HCT116 (cell line): ENCODE measurements at regions not wholly inside any gene's neighbourhood (a gene's known extent, or its start where the extent isn't known, plus 50 kb on each side); places are given as distances from the start of the nearest gene placed in this dataset.

Experiments
- ATAC-seq: fragments of 200-7000 bp; cut with Tn5 transposase; 2 replicates; pipeline ENCODE4 v1.9.1; 2020; ENCODE audit warnings: mild to moderate bottlenecking, moderate library complexity
- BruUV-seq: library from RNA; stranded (reverse); fragments of 400-500 nt; replicated peaks from 2 replicates; lab custom pipeline; 2021; lab: Mats Ljungman, UMichigan
- CTCF ChIA-PET: fragments of 300-600 bp; sonication (Branson Sonifier 250); formaldehyde crosslinking; loops from one replicate; lab custom pipeline; 2021; ENCODE audit warnings: antibody characterized with exemption; lab: Charles Lee
- POLR2A ChIA-PET: fragments of 300-600, 350-600 bp; sonication (Branson Sonifier 250); formaldehyde crosslinking; loops from one replicate; lab custom pipeline; 2021; ENCODE audit warnings: antibody characterized with exemption; lab: Charles Lee
- RAD21 ChIA-PET, 2 experiments: fragments of 300-600 bp; sonication (Branson Sonifier 250); formaldehyde crosslinking; loops; one replicate each; lab custom pipeline; 2023; ENCODE audit warnings: low total read pairs in 2 of 2; ENCODE audit not compliant: uncharacterized antibody in 2 of 2, unreplicated experiment in 2 of 2, low non-redundant PET in 1 of 2; lab: Charles Lee
- DNase-seq: peaks from one replicate; pipeline ENCODE4 v3.0.0-alpha.2; 2010; ENCODE audit warnings: low read depth, low spot score
- H2AFZ ChIP-seq: fragments of 200-600 bp; shearing (Covaris generic), sonication (generic); 2 replicates; pipeline ENCODE4 v1.6.1; 2017; ENCODE audit warnings: low read depth, mixed run types, mixed read lengths, antibody characterized with exemption, low read length; ENCODE audit not compliant: poor library complexity, severe bottlenecking
- H3K27ac ChIP-seq: 2 replicates; pipeline ENCODE4 v1.5.1; 2012; ENCODE audit warnings: low read depth, low read length
- H3K27me3 ChIP-seq: fragments of 200-600 bp; sonication (generic); 2 replicates; pipeline ENCODE4 v1.6.1; 2016; ENCODE audit warnings: mixed run types, low read length, mixed read lengths; ENCODE audit not compliant: insufficient read depth
- H3K36me3 ChIP-seq, 2 experiments: fragments of 200-500 bp in 1 of 2; fragments of 200-600 bp in 1 of 2; sonication (Bioruptor generic) in 1 of 2; sonication (generic) in 1 of 2; 2 replicates each; pipeline versions ENCODE4 v1.5.1 to v1.6.1; 2014 to 2016; ENCODE audit warnings: low read length in 2 of 2, inconsistent platforms in 1 of 2, mixed read lengths in 1 of 2, mixed run types in 1 of 2; ENCODE audit not compliant: insufficient read depth in 2 of 2, control insufficient read depth in 1 of 2
- H3K4me1 ChIP-seq, 2 experiments: fragments of 200-600 bp in 1 of 2; sonication (generic) in 1 of 2; 2 replicates each; pipeline versions ENCODE4 v1.5.1 to v1.6.1; 2012 to 2017; ENCODE audit warnings: low read length in 2 of 2, inconsistent platforms in 1 of 2, mild to moderate bottlenecking in 1 of 2, mixed read lengths in 1 of 2, mixed run types in 1 of 2, moderate library complexity in 1 of 2; ENCODE audit not compliant: insufficient read depth in 2 of 2, control insufficient read depth in 1 of 2
- H3K4me2 ChIP-seq: fragments of 200-600 bp; sonication (generic); 2 replicates; pipeline ENCODE4 v1.6.1; 2017; ENCODE audit warnings: mixed run types, low read length, mixed read lengths
- H3K4me3 ChIP-seq, 2 experiments: fragments of 200-600 bp in 1 of 2; sonication (generic) in 1 of 2; replicated peaks in 1 of 2; 2 replicates each; pipeline ENCODE4 v1.5.1; 2011 to 2016; ENCODE audit warnings: low read length in 2 of 2, control low read depth in 1 of 2, low read depth in 1 of 2, mild to moderate bottlenecking in 1 of 2, mixed read lengths in 1 of 2, mixed run types in 1 of 2
- H3K79me2 ChIP-seq: fragments of 200-600 bp; sonication (generic); 2 replicates; pipeline ENCODE4 v1.6.1; 2017; ENCODE audit warnings: mild to moderate bottlenecking, mixed run types, low read length, moderate library complexity, mixed read lengths; ENCODE audit not compliant: insufficient read depth
- H3K9ac ChIP-seq: fragments of 200-600 bp; sonication (generic); 2 replicates; pipeline ENCODE4 v1.6.1; 2016; ENCODE audit warnings: low read length, mixed read lengths
- H3K9me2 ChIP-seq: fragments of 200-600 bp; sonication (generic), shearing (Covaris generic); 2 replicates; pipeline ENCODE4 v1.6.1; 2017; ENCODE audit warnings: mixed run types, mild to moderate bottlenecking, moderate library complexity; ENCODE audit not compliant: insufficient read depth
- H3K9me3 ChIP-seq, 2 experiments: fragments of 200-500 bp in 1 of 2; fragments of 200-600 bp in 1 of 2; sonication (Bioruptor generic) in 1 of 2; sonication (generic) in 1 of 2; 2 replicates each; pipeline ENCODE4 v1.6.1; 2014 to 2017; ENCODE audit warnings: low read length in 2 of 2, mixed read lengths in 2 of 2, inconsistent platforms in 1 of 2, low read depth in 1 of 2, mild to moderate bottlenecking in 1 of 2, mixed run types in 1 of 2, moderate library complexity in 1 of 2; ENCODE audit not compliant: control insufficient read depth in 1 of 2, insufficient read depth in 1 of 2
- H4K20me1 ChIP-seq: fragments of 200-600 bp; sonication (generic), shearing (Covaris generic); 2 replicates; pipeline ENCODE4 v1.6.1; 2017; ENCODE audit warnings: mixed run types, mild to moderate bottlenecking, moderate library complexity; ENCODE audit not compliant: insufficient read depth
- CBX3 ChIP-seq: IDR thresholded peaks from 2 replicates; pipeline ENCODE4 v1.6.1; 2012; ENCODE audit warnings: low read depth
- CEBPB ChIP-seq: IDR thresholded peaks from 2 replicates; pipeline ENCODE4 v1.6.1; 2012; ENCODE audit warnings: low read depth
- EGR1 ChIP-seq: IDR thresholded peaks from 2 replicates; pipeline ENCODE4 v1.6.1; 2012; ENCODE audit warnings: low read depth
- ELF1 ChIP-seq: IDR thresholded peaks from 2 replicates; pipeline ENCODE4 v1.6.1; 2012; ENCODE audit warnings: low read depth, borderline replicate concordance
- EZH2phosphoT487 ChIP-seq: fragments of 200-600 bp; IDR thresholded peaks from 2 replicates; pipeline ENCODE4 v1.6.1; 2018; ENCODE audit warnings: antibody characterized with exemption, borderline replicate concordance
- FOSL1 ChIP-seq: IDR thresholded peaks from 2 replicates; pipeline ENCODE4 v1.6.1; 2012; ENCODE audit warnings: low read depth
- JUND ChIP-seq: IDR thresholded peaks from 2 replicates; pipeline ENCODE4 v1.6.1; 2012
- POLR2A ChIP-seq: IDR thresholded peaks from 2 replicates; pipeline ENCODE4 v1.7.0; 2011; ENCODE audit warnings: borderline replicate concordance; ENCODE audit not compliant: insufficient read depth, insufficient read length; ENCODE audit errors: extremely low read depth
- POLR2AphosphoS5 ChIP-seq: IDR thresholded peaks from 2 replicates; pipeline ENCODE4 v1.6.1; 2011; ENCODE audit warnings: mild to moderate bottlenecking, low read depth, low read length, moderate library complexity
- RAD21 ChIP-seq: IDR thresholded peaks from 2 replicates; pipeline ENCODE4 v1.6.1; 2012; ENCODE audit warnings: low read depth, mild to moderate bottlenecking
- REST ChIP-seq: IDR thresholded peaks from 2 replicates; pipeline ENCODE4 v1.6.1; 2012; ENCODE audit warnings: low read depth
- SIN3A ChIP-seq: IDR thresholded peaks from 2 replicates; pipeline ENCODE4 v1.6.1; 2012; ENCODE audit warnings: low read depth
- SP1 ChIP-seq: IDR thresholded peaks from 2 replicates; pipeline ENCODE4 v1.6.1; 2012; ENCODE audit warnings: low read depth
- SRF ChIP-seq: IDR thresholded peaks from 2 replicates; pipeline ENCODE4 v1.6.1; 2012; ENCODE audit warnings: low read depth
- TCF7L2 ChIP-seq: IDR thresholded peaks from 2 replicates; pipeline ENCODE4 v1.7.0; 2011; ENCODE audit warnings: borderline replicate concordance, inconsistent platforms; ENCODE audit not compliant: insufficient read depth, insufficient read length; ENCODE audit errors: extremely low read depth
- ZNF274 ChIP-seq: fragments of 200-500 bp; sonication (Bioruptor generic); IDR thresholded peaks from 2 replicates; pipeline ENCODE4 v1.6.1; 2014; ENCODE audit warnings: mild to moderate bottlenecking, low read depth, low read length, inconsistent platforms
- intact Hi-C: fragments of 100-400 bp; cut with micrococcal nuclease; formaldehyde crosslinking; loops from 2 replicates; pipeline ENCODE4 v1.10.0; 2022
- TF ChIP-seq, protein P1 (sequence below): IDR thresholded peaks from 2 replicates; pipeline ENCODE4 v1.6.1; 2012
- TF ChIP-seq, protein P2 (sequence below): IDR thresholded peaks from 2 replicates; pipeline ENCODE4 v1.6.1; 2011; ENCODE audit warnings: mild to moderate bottlenecking, low read length, moderate library complexity; ENCODE audit not compliant: insufficient replicate concordance; ENCODE audit errors: extremely low read depth
- TF ChIP-seq, protein P3 (sequence below): IDR thresholded peaks from 2 replicates; pipeline ENCODE4 v1.6.1; 2012
- TF ChIP-seq, protein P4 (sequence below), 3 experiments: fragments of 200-600 bp in 1 of 3; sonication (generic) in 1 of 3; IDR thresholded peaks in 2 of 3; conservative IDR thresholded peaks in 1 of 3; 2 replicates each; pipeline ENCODE4 v1.5.1; 2012 to 2017; ENCODE audit warnings: low read depth in 2 of 3, low read length in 2 of 3, antibody characterized with exemption in 1 of 3, borderline replicate concordance in 1 of 3, control low read depth in 1 of 3, mild to moderate bottlenecking in 1 of 3, mixed read lengths in 1 of 3, mixed run types in 1 of 3, moderate library complexity in 1 of 3; ENCODE audit not compliant: insufficient read depth in 1 of 3

DNA sequence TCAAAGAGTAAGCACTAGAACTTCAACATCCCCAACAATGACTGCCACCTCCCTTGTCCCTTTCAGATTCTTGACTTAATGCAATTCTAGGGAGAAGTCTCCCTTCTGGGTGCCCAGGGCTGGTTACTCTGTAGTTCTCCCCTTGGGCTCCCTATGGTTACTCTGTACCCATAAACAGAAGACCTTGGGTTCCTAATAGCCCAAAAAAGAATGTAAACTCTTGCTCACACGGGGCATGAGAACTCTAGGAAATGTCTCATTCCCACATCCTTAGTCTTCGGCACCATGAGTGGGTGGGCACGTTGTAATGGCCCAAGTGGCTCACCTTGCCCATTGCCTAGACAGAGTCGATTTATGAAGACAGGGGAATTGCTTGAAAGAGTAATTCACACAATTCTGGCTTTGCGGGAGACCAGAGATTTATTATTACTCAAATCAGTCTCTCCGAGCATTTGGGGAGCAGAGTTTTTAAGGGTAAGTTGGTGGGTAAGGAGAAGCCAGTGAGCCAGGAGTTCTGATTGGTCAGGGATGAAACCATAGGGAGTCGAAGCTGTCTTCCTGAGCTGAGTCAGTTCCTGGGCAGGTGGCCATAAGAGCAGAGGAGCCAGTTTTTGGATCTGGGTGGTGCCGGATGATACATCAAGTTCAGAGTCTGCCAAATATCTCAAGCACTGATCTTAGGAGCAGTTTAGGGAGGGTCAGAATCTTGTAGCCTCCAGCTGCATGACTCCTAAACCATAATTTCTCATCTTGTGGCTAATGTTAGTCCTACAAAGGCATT lies 61.2 kb upstream of the SIRPG start:
- POLR2A ChIA-PET, result interaction anchor here (0.6 kb wide), 1 partner anchor 160 kb away, joined by 3 read pairs; no protein-coding TSS in a partner anchor
- H3K4me3 ChIP-seq, result no peak overlapping the region
- no peak overlapping the region for H2AFZ ChIP-seq
- no peaks in the 10 kb centered on the region for H3K9me2 ChIP-seq
- DNase-seq, result peak; percentile 19
- H3K27me3 ChIP-seq, result peaks cover 39% of the 10 kb centered on the region
- CTCF ChIA-PET, result no interaction called here
- H3K4me2 ChIP-seq, result peak overlapping the region; percentile 25
- H3K9me3 ChIP-seq, result no peaks in the 10 kb centered on the region
- H3K27ac ChIP-seq, result no peak overlapping the region
- ATAC-seq, result peak; percentile 70
- RAD21 ChIA-PET, result no interaction called here
- no peak overlapping the region for H3K9ac ChIP-seq
- BruUV-seq, result no TSS peak
- peaks cover 0 to 21% of the 10 kb centered on the region in 2 experiments; a peak in 2 of 4 replicates for H3K4me1 ChIP-seq
- H3K36me3 ChIP-seq, result no peaks in the 10 kb centered on the region
- intact Hi-C loops, result no loop called here
- no peaks in the 10 kb centered on the region for H3K79me2 ChIP-seq
- H4K20me1 ChIP-seq, result no peaks in the 10 kb centered on the region
- peak; percentile 32; the same call in 1 of the 2 replicates for TF ChIP-seq JUND
- no peak for TF ChIP-seq TCF7L2
- TF ChIP-seq EZH2phosphoT487, result no peak
- TF ChIP-seq SP1, result 0 out of 2 replicates have a peak, but pooled peaks have one; percentile 19
- TF ChIP-seq POLR2AphosphoS5, result no peak
- TF ChIP-seq, protein P1, sequence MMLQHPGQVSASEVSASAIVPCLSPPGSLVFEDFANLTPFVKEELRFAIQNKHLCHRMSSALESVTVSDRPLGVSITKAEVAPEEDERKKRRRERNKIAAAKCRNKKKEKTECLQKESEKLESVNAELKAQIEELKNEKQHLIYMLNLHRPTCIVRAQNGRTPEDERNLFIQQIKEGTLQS, result no peak
- TF ChIP-seq ZNF274, result no peak
- peak; percentile 40; the same call in 1 of the 2 replicates for TF ChIP-seq FOSL1
- peak; percentile 30; the same call in 1 of the 2 replicates for TF ChIP-seq CBX3
- TF ChIP-seq, protein P2, sequence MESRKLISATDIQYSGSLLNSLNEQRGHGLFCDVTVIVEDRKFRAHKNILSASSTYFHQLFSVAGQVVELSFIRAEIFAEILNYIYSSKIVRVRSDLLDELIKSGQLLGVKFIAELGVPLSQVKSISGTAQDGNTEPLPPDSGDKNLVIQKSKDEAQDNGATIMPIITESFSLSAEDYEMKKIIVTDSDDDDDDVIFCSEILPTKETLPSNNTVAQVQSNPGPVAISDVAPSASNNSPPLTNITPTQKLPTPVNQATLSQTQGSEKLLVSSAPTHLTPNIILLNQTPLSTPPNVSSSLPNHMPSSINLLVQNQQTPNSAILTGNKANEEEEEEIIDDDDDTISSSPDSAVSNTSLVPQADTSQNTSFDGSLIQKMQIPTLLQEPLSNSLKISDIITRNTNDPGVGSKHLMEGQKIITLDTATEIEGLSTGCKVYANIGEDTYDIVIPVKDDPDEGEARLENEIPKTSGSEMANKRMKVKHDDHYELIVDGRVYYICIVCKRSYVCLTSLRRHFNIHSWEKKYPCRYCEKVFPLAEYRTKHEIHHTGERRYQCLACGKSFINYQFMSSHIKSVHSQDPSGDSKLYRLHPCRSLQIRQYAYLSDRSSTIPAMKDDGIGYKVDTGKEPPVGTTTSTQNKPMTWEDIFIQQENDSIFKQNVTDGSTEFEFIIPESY, result no peak
- no peak for TF ChIP-seq REST
- TF ChIP-seq SIN3A, result no peak
- TF ChIP-seq, protein P3, sequence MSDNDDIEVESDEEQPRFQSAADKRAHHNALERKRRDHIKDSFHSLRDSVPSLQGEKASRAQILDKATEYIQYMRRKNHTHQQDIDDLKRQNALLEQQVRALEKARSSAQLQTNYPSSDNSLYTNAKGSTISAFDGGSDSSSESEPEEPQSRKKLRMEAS, result no peak
- TF ChIP-seq POLR2A, result no peak
- no peak for TF ChIP-seq ELF1
- TF ChIP-seq, protein P4, sequence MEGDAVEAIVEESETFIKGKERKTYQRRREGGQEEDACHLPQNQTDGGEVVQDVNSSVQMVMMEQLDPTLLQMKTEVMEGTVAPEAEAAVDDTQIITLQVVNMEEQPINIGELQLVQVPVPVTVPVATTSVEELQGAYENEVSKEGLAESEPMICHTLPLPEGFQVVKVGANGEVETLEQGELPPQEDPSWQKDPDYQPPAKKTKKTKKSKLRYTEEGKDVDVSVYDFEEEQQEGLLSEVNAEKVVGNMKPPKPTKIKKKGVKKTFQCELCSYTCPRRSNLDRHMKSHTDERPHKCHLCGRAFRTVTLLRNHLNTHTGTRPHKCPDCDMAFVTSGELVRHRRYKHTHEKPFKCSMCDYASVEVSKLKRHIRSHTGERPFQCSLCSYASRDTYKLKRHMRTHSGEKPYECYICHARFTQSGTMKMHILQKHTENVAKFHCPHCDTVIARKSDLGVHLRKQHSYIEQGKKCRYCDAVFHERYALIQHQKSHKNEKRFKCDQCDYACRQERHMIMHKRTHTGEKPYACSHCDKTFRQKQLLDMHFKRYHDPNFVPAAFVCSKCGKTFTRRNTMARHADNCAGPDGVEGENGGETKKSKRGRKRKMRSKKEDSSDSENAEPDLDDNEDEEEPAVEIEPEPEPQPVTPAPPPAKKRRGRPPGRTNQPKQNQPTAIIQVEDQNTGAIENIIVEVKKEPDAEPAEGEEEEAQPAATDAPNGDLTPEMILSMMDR (IDR thresholded peaks at IDR 0.05 in 2 of 3, conservative IDR thresholded peaks at IDR 0.05 in 1 of 3; ENCODE audit: borderline replicate concordance in 1 of 3, insufficient read depth in 1 of 3, low read depth in 2 of 3, low read length in 2 of 3), result no peak
- no peak for TF ChIP-seq RAD21
- no peak for TF ChIP-seq SRF
- TF ChIP-seq EGR1, result no peak
- no peak for TF ChIP-seq CEBPB
